ENCODE measurements at regions not wholly inside any gene's neighbourhood (a gene's known extent, or its start where the extent isn't known, plus 50 kb on each side); places are given as distances from the start of the nearest gene placed in this dataset.

DNA sequence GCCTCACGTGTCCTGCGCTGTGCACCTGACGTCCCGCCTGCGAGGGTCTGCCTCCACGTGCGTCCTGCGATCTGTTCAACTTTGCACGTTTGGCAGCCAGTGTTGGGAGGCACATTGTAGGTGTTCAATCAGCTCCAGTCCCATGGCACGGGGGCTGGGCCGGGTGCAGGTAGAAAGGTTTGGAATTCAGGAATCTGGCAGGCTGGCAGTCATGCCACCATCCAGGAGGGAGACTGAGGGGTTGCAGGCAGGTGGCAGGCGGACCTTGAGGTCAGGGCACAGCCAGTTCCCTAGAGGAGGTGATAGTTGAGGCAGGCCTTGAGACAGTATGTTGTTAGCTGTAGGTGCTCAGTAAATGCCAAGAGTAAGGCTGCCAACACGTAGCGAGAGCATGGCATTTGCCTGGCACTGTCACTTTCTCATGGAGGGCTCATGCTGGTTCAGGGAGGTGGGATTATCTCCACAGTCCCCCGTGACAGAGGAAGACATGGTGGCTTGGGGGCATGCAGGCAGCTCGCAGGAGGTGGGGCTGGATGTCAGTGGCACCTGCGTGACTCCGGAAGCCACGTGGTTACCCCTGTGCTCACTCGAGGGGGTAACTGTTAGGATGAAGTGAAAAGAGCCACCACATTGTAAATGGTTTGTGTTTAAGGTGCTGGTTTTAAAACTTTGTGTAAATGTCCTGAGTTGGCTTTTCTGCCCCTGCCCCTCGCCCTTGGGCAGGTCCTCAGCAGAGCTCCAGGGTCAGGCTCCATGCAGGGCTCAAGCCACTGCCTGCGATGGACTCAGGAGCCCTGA, 111.8 kb upstream of the FRMD1 start:
- Mint-ChIP-seq H3K27me3 (ENCODE audit: low read depth) (peaks cover 9% of the 10 kb centered on the region), H3K4me1 (peaks cover 10 to 15% of the 10 kb centered on the region in 2 experiments), H3K9me3 (peaks cover 11 to 17% of the 10 kb centered on the region in 2 experiments), H3K4me3 (no peak overlapping the region), H3K27ac (no peak overlapping the region), H3K36me3 (ENCODE audit: insufficient read depth in 1 of 3, low read depth in 3 of 3) (peaks cover 3 to 16% (median 6%) of the 10 kb centered on the region in 3 experiments)
- Histone ChIP-seq H2BK5ac (ENCODE audit: insufficient read length, low read length) (no peak overlapping the region), H2BK120ac (ENCODE audit: low read depth, low read length, poor library complexity, severe bottlenecking) (no peak overlapping the region), H3K4ac (ENCODE audit: low read depth, low read length) (no peak overlapping the region), H2BK20ac (ENCODE audit: low read depth, low read length, poor library complexity, severe bottlenecking) (no peak overlapping the region), H3K27ac (ENCODE audit: insufficient read length, low read depth, low read length) (no peak overlapping the region), H3K14ac (ENCODE audit: insufficient read depth, low read length) (no peak overlapping the region), H3K9me3 (ENCODE audit: control insufficient read depth, low read depth, low read length) (no peaks in the 10 kb centered on the region), H4K20me1 (ENCODE audit: control insufficient read depth, insufficient read depth, insufficient read length) (no peaks in the 10 kb centered on the region), H3K4me1 (ENCODE audit: insufficient read depth, low read length) (no peaks in the 10 kb centered on the region), H3K18ac (ENCODE audit: insufficient read length, low read depth, low read length) (no peak overlapping the region), H2BK12ac (ENCODE audit: insufficient read length, low read depth, low read length) (no peak overlapping the region), H3T11ph (ENCODE audit: low read length) (no peak overlapping the region), H3K79me1 (ENCODE audit: insufficient read depth, low read depth, low read length, poor library complexity, severe bottlenecking) (no peaks in the 10 kb centered on the region), H3K56ac (ENCODE audit: insufficient read length, low read depth, low read length) (no peak overlapping the region), H3K79me2 (ENCODE audit: insufficient read depth, low read length) (no peaks in the 10 kb centered on the region), H3K23ac (ENCODE audit: insufficient read length, low read depth, low read length) (no peak overlapping the region), H3K9ac (ENCODE audit: extremely low read depth, insufficient read length, low read length) (no peak overlapping the region), H4K5ac (ENCODE audit: insufficient read length, low read depth, low read length) (no peak overlapping the region), H3K27me3 (ENCODE audit: insufficient read depth, low read length) (no peaks in the 10 kb centered on the region), H2AK5ac (ENCODE audit: insufficient read length, low read length) (no peak overlapping the region), H2BK15ac (ENCODE audit: low read depth, low read length) (no peak overlapping the region), H3K4me2 (ENCODE audit: insufficient read depth, insufficient read length, low read length) (no peak overlapping the region), H2AFZ (ENCODE audit: low read length) (no peak overlapping the region), H4K91ac (ENCODE audit: insufficient read length, low read depth, low read length) (no peak overlapping the region), H3K23me2 (ENCODE audit: insufficient read length, low read depth, low read length, poor library complexity, severe bottlenecking) (no peaks in the 10 kb centered on the region), H4K8ac (replicated peaks; ENCODE audit: insufficient read length, low read depth, low read length) (no peak overlapping the region)
- no CpG with 5 or more reads among the region's 22 CpGs for WGBS (ENCODE audit: extremely low coverage, insufficient read length, low lambda C conversion rate)
- TF ChIP-seq, protein P1, sequence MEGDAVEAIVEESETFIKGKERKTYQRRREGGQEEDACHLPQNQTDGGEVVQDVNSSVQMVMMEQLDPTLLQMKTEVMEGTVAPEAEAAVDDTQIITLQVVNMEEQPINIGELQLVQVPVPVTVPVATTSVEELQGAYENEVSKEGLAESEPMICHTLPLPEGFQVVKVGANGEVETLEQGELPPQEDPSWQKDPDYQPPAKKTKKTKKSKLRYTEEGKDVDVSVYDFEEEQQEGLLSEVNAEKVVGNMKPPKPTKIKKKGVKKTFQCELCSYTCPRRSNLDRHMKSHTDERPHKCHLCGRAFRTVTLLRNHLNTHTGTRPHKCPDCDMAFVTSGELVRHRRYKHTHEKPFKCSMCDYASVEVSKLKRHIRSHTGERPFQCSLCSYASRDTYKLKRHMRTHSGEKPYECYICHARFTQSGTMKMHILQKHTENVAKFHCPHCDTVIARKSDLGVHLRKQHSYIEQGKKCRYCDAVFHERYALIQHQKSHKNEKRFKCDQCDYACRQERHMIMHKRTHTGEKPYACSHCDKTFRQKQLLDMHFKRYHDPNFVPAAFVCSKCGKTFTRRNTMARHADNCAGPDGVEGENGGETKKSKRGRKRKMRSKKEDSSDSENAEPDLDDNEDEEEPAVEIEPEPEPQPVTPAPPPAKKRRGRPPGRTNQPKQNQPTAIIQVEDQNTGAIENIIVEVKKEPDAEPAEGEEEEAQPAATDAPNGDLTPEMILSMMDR (conservative IDR thresholded peaks at IDR 0.05) = no peak
- DNase-seq = peak; percentile 17
